GM12878 (cell line): ENCODE measurements at regions not wholly inside any gene's neighbourhood (a gene's known extent, or its start where the extent isn't known, plus 50 kb on each side); places are given as distances from the start of the nearest gene placed in this dataset.

ENCODE experiments used
- ATF7 ChIP-seq: fragments of 450-650 bp; IDR thresholded peaks from 2 replicates; pipeline ENCODE4 v1.6.1; 2016; ENCODE audit warnings: low read depth, mild to moderate bottlenecking
- CEBPB ChIP-seq, 2 experiments: fragments of 150-350 bp in 1 of 2; IDR thresholded peaks; 2 replicates each; pipeline ENCODE4 v1.6.1; 2012 to 2014; ENCODE audit warnings: low read depth in 2 of 2, low read length in 2 of 2, borderline replicate concordance in 1 of 2, inconsistent platforms in 1 of 2
- TCF12 ChIP-seq: IDR thresholded peaks from 2 replicates; pipeline ENCODE4 v1.6.1; 2011; ENCODE audit warnings: low read depth, mild to moderate bottlenecking, low read length

DNA sequence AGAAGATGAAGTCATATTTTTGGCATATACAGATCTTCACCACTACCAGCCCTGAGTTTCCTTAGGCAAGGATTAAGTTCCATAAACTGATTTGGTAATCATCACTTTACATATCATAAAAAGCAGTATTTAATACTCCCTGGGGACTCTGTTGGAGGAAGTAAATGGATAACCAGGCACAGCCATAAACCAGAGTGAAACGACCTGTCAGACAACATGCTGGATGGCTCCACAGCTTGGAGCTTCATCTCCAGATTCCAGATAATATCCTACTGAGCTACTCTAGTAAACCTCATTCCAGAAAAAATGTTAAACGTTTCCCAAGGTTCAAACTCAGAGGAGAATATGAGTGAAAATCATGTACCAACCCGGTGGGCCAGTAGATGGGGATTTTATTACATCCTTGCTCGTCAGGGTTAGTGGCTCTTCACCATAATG is 109.2 kb downstream of the BASP1 start:
- TF ChIP-seq CEBPB (IDR thresholded peaks at IDR 0.05; ENCODE audit: borderline replicate concordance in 1 of 2, low read depth in 2 of 2, low read length in 2 of 2): no peak
- no peak for TF ChIP-seq TCF12
- TF ChIP-seq ATF7: no peak
